ENCODE measurements at regions not wholly inside any gene's neighbourhood (a gene's known extent, or its start where the extent isn't known, plus 50 kb on each side); places are given as distances from the start of the nearest gene placed in this dataset.

- TF ChIP-seq CHD7 (IDR thresholded peaks at IDR 0.05; ENCODE audit: insufficient replicate concordance, low read length): no peak
- no peak for TF ChIP-seq USF2 (IDR thresholded peaks at IDR 0.05; ENCODE audit: low read length)
- no peak for TF ChIP-seq KDM5A (IDR thresholded peaks at IDR 0.05; ENCODE audit: low read length)
- no peak for TF ChIP-seq SRF (IDR thresholded peaks at IDR 0.05; ENCODE audit: low read depth, low read length)
- TF ChIP-seq BCL11A (IDR thresholded peaks at IDR 0.05; ENCODE audit: low read depth in 2 of 2, low read length in 2 of 2): no peak
- TF ChIP-seq CTCF (IDR thresholded peaks at IDR 0.05; ENCODE audit: control extremely low read depth in 1 of 3, insufficient read depth in 1 of 3, low read depth in 1 of 3, low read length in 3 of 3): no peak
- TF ChIP-seq TEAD4 (IDR thresholded peaks at IDR 0.05; ENCODE audit: low read depth, low read length): no peak
- TF ChIP-seq KDM1A (IDR thresholded peaks at IDR 0.05; ENCODE audit: borderline replicate concordance, low read length): no peak
- TF ChIP-seq POU5F1 (IDR thresholded peaks at IDR 0.05; ENCODE audit: low read depth, low read length): no peak
Measured at GRCh38 chr20:57794036-57794435, 84.2 kb upstream of the PMEPA1 start (continued).

Measured in H1 (cell line).